ENCODE measurements at regions not wholly inside any gene's neighbourhood (a gene's known extent, or its start where the extent isn't known, plus 50 kb on each side); places are given as distances from the start of the nearest gene placed in this dataset.
"Not testable (repeated sequence)": the region's sequence is repeated elsewhere in the genome, so short reads cannot be mapped to it uniquely, and the experiment has no call there.

DNA sequence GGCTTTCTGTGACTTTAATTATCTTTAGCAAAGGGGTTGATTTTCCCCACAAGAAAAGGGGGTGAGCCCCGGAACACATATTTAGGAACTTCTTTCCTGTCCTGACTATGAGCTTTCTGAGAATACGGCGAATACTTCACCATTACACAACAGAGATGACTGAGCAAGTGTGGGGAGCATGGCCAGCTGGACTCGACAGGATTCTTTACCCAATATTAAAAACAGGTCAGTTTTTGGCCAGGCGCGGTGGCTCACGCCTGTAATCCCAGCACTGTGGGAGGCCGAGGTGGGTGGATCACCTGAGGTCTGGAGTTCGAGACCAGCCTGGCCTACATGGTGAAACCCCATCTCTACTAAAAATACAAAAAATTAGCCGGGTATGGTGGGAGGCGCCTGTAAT lies 153.7 kb downstream of the TFAP2C start:
- TF ChIP-seq, protein P1, sequence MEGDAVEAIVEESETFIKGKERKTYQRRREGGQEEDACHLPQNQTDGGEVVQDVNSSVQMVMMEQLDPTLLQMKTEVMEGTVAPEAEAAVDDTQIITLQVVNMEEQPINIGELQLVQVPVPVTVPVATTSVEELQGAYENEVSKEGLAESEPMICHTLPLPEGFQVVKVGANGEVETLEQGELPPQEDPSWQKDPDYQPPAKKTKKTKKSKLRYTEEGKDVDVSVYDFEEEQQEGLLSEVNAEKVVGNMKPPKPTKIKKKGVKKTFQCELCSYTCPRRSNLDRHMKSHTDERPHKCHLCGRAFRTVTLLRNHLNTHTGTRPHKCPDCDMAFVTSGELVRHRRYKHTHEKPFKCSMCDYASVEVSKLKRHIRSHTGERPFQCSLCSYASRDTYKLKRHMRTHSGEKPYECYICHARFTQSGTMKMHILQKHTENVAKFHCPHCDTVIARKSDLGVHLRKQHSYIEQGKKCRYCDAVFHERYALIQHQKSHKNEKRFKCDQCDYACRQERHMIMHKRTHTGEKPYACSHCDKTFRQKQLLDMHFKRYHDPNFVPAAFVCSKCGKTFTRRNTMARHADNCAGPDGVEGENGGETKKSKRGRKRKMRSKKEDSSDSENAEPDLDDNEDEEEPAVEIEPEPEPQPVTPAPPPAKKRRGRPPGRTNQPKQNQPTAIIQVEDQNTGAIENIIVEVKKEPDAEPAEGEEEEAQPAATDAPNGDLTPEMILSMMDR (IDR thresholded peaks at IDR 0.05): not testable (repeated sequence)
- not testable (repeated sequence) for TF ChIP-seq EP300, POLR2A (IDR thresholded peaks at IDR 0.05)
